Fibroblast of lung (primary cell): ENCODE measurements at regions not wholly inside any gene's neighbourhood (a gene's known extent, or its start where the extent isn't known, plus 50 kb on each side); places are given as distances from the start of the nearest gene placed in this dataset.
A peak's percentile ranks its signal among the peaks of the same experiment; 100 is the strongest.

Experiments used
- DNase-seq, 2 donors: peaks; one replicate each; pipeline versions ENCODE4 v3.0.0 to v3.0.0-alpha.2; 2010; ENCODE audit warnings: low read depth in 2 of 2
- H2AFZ ChIP-seq: 2 replicates; pipeline ENCODE4 v1.5.1; 2012; ENCODE audit warnings: low read length, control low read depth, inconsistent platforms
- H3K27ac ChIP-seq: 2 replicates; pipeline ENCODE4 v1.5.1; 2011; ENCODE audit warnings: low read length, control low read depth; ENCODE audit not compliant: insufficient read depth
- H3K27me3 ChIP-seq: 2 replicates; pipeline ENCODE4 v1.5.1; 2011; ENCODE audit warnings: mild to moderate bottlenecking, low read length; ENCODE audit not compliant: control insufficient read depth, insufficient read depth
- H3K36me3 ChIP-seq: 2 replicates; pipeline ENCODE4 v1.5.1; 2011; ENCODE audit warnings: low read length; ENCODE audit not compliant: control insufficient read depth, insufficient read depth
- H3K4me1 ChIP-seq: 2 replicates; pipeline ENCODE4 v1.5.1; 2011; ENCODE audit warnings: low read length; ENCODE audit not compliant: control insufficient read depth, insufficient read depth; ENCODE audit errors: extremely low read depth
- H3K4me2 ChIP-seq: 2 replicates; pipeline ENCODE4 v1.5.1; 2011; ENCODE audit warnings: low read length, control low read depth; ENCODE audit not compliant: insufficient read depth; ENCODE audit errors: extremely low read depth
- H3K4me3 ChIP-seq, 4 experiments: fragments of 200-600 bp in 1 of 4; sonication (generic) in 1 of 4; replicated peaks in 1 of 4; 2 replicates each; pipeline ENCODE4 v1.5.1; 2011 to 2016; ENCODE audit warnings: low read length in 4 of 4, low read depth in 3 of 4, mild to moderate bottlenecking in 3 of 4, control low read depth in 2 of 4, inconsistent platforms in 1 of 4, mixed read lengths in 1 of 4; ENCODE audit not compliant: insufficient read depth in 1 of 4; ENCODE audit errors: control extremely low read depth in 1 of 4
- H3K79me2 ChIP-seq: 2 replicates; pipeline ENCODE4 v1.5.1; 2012; ENCODE audit warnings: mild to moderate bottlenecking, low read length, inconsistent platforms; ENCODE audit not compliant: control insufficient read depth, insufficient read depth
- H3K9ac ChIP-seq: 2 replicates; pipeline ENCODE4 v1.5.1; 2011; ENCODE audit warnings: mild to moderate bottlenecking, low read length, control low read depth; ENCODE audit not compliant: insufficient read depth
- H3K9me3 ChIP-seq: 2 replicates; pipeline ENCODE4 v1.5.1; 2012; ENCODE audit warnings: low read depth, low read length; ENCODE audit not compliant: control insufficient read depth, insufficient read depth
- H4K20me1 ChIP-seq: 2 replicates; pipeline ENCODE4 v1.5.1; 2011; ENCODE audit warnings: low read length; ENCODE audit not compliant: control insufficient read depth, insufficient read depth; ENCODE audit errors: extremely low read depth
- CTCF ChIP-seq, 2 donors: IDR thresholded peaks in 1 of 2; conservative IDR thresholded peaks in 1 of 2; 1 replicate in 1 of 2; 2 replicates in 1 of 2; pipeline ENCODE4 v1.5.1; 2011 to 2012; ENCODE audit warnings: low read length in 2 of 2, control low read depth in 1 of 2, inconsistent platforms in 1 of 2, low read depth in 1 of 2, mild to moderate bottlenecking in 1 of 2
- EZH2 ChIP-seq: IDR thresholded peaks from 2 replicates; pipeline ENCODE4 v1.5.1; 2012; ENCODE audit warnings: low read length, control low read depth, mild to moderate bottlenecking; ENCODE audit errors: missing control alignments

- Histone ChIP-seq H3K27ac (no peak overlapping the region), H3K9ac (no peak overlapping the region), H3K9me3 (no peaks in the 10 kb centered on the region), H3K4me3 (no peak overlapping the region), H3K27me3 (no peaks in the 10 kb centered on the region), H3K79me2 (no peaks in the 10 kb centered on the region), H3K4me1 (no peaks in the 10 kb centered on the region), H3K4me2 (no peak overlapping the region), H4K20me1 (no peaks in the 10 kb centered on the region), H2AFZ (no peak overlapping the region), H3K36me3 (no peaks in the 10 kb centered on the region)
- TF ChIP-seq CTCF (conservative IDR thresholded peaks at IDR 0.05 in 1 of 2, IDR thresholded peaks at IDR 0.05 in 1 of 2; ENCODE audit: low read depth in 1 of 2, low read length in 2 of 2) (no peak), EZH2 (no peak)
- peak in 1 of 2 donors; percentile 50 for DNase-seq
These were observed 404.8 kb downstream of the TLL1 start for GRCh38 chr4:166277853-166278252.

- no peaks in the 10 kb centered on the region for H3K27me3 ChIP-seq
- H4K20me1 ChIP-seq: no peaks in the 10 kb centered on the region
- H3K4me3 ChIP-seq: no peak overlapping the region
- no peak overlapping the region for H2AFZ ChIP-seq
- H3K9ac ChIP-seq: no peak overlapping the region
- no peaks in the 10 kb centered on the region for H3K4me1 ChIP-seq
- no peak overlapping the region for H3K27ac ChIP-seq
- no peaks in the 10 kb centered on the region for H3K79me2 ChIP-seq
- H3K36me3 ChIP-seq: no peaks in the 10 kb centered on the region
- no peak for DNase-seq
- H3K9me3 ChIP-seq: no peaks in the 10 kb centered on the region
- no peak for TF ChIP-seq CTCF (conservative IDR thresholded peaks at IDR 0.05 in 1 of 2, IDR thresholded peaks at IDR 0.05 in 1 of 2; ENCODE audit: low read depth in 1 of 2, low read length in 2 of 2)
- TF ChIP-seq EZH2: no peak
- H3K4me2 ChIP-seq: no peak overlapping the region
These were observed 406.2 kb downstream of the TLL1 start for GRCh38 chr4:166279261-166279660.

- no peaks in the 10 kb centered on the region for H3K36me3 ChIP-seq
- H3K9ac ChIP-seq: no peak overlapping the region
- no peak overlapping the region for H3K27ac ChIP-seq
- no peak overlapping the region for H3K4me2 ChIP-seq
- no peak for DNase-seq
- no peaks in the 10 kb centered on the region for H4K20me1 ChIP-seq
- TF ChIP-seq EZH2 (no peak), CTCF (conservative IDR thresholded peaks at IDR 0.05 in 1 of 2, IDR thresholded peaks at IDR 0.05 in 1 of 2; ENCODE audit: low read depth in 1 of 2, low read length in 2 of 2) (no peak)
- H3K4me3 ChIP-seq: no peak overlapping the region
- no peaks in the 10 kb centered on the region for H3K27me3 ChIP-seq
- no peaks in the 10 kb centered on the region for H3K4me1 ChIP-seq
- H3K79me2 ChIP-seq: no peaks in the 10 kb centered on the region
- H2AFZ ChIP-seq: no peak overlapping the region
- no peaks in the 10 kb centered on the region for H3K9me3 ChIP-seq
These were observed 407.6 kb downstream of the TLL1 start for GRCh38 chr4:166280642-166281041.
